Keratinocyte (primary cell): ENCODE measurements at regions not wholly inside any gene's neighbourhood (a gene's known extent, or its start where the extent isn't known, plus 50 kb on each side); places are given as distances from the start of the nearest gene placed in this dataset.

Source experiments
- EZH2 ChIP-seq: IDR thresholded peaks from one replicate; pipeline ENCODE4 v1.6.1; 2012; ENCODE audit warnings: inconsistent platforms, mild to moderate bottlenecking, low read length, moderate library complexity
- TF ChIP-seq, protein P1 (sequence below), 3 experiments: IDR thresholded peaks in 1 of 3; conservative IDR thresholded peaks in 1 of 3; optimal IDR thresholded peaks in 1 of 3; 2 replicates in 2 of 3; 3 replicates in 1 of 3; pipeline versions ENCODE3 to v1.5.1; 2011; ENCODE audit warnings: low read length in 3 of 3, mild to moderate bottlenecking in 3 of 3, moderate library complexity in 2 of 3, control low read depth in 1 of 3, inconsistent platforms in 1 of 3; ENCODE audit not compliant: insufficient read depth in 2 of 3; ENCODE audit errors: extremely low read depth in 1 of 3

DNA sequence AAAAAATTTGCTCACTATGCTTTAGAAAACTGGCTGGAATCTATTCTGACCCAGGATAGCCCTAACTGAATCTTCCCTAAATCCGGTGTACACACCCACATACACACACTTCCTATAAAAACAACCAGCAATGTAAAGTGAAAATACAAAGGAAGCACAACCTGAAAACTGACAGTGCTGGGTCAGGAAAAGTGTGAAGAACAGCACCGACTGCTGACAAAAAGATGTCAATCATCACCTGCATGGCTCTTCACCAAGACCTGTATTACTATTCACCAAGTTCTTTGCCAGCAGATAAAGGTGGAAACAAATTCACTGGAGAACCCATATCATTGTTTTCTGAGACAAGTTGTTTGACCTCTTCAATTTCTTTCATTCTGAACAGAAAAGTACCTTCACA, 293.8 kb upstream of the GRAMD2B start:
- TF ChIP-seq, protein P1, sequence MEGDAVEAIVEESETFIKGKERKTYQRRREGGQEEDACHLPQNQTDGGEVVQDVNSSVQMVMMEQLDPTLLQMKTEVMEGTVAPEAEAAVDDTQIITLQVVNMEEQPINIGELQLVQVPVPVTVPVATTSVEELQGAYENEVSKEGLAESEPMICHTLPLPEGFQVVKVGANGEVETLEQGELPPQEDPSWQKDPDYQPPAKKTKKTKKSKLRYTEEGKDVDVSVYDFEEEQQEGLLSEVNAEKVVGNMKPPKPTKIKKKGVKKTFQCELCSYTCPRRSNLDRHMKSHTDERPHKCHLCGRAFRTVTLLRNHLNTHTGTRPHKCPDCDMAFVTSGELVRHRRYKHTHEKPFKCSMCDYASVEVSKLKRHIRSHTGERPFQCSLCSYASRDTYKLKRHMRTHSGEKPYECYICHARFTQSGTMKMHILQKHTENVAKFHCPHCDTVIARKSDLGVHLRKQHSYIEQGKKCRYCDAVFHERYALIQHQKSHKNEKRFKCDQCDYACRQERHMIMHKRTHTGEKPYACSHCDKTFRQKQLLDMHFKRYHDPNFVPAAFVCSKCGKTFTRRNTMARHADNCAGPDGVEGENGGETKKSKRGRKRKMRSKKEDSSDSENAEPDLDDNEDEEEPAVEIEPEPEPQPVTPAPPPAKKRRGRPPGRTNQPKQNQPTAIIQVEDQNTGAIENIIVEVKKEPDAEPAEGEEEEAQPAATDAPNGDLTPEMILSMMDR (optimal IDR thresholded peaks at IDR 0.05 in 1 of 3, IDR thresholded peaks at IDR 0.05 in 1 of 3, conservative IDR thresholded peaks at IDR 0.05 in 1 of 3; ENCODE audit: extremely low read depth in 1 of 3, insufficient read depth in 2 of 3, low read length in 3 of 3): peak in 2 of 3 experiments; percentile 24 to 58
- TF ChIP-seq EZH2: no peak
